ENCODE measurements at regions not wholly inside any gene's neighbourhood (a gene's known extent, or its start where the extent isn't known, plus 50 kb on each side); places are given as distances from the start of the nearest gene placed in this dataset.
"Not testable (repeated sequence)": the region's sequence is repeated elsewhere in the genome, so short reads cannot be mapped to it uniquely, and the experiment has no call there.

GRCh38 chr18:71238974-71239624, 950.3 kb downstream of the SOCS6 start:
- no peak for DNase-seq (ENCODE audit: low read depth)

DNA sequence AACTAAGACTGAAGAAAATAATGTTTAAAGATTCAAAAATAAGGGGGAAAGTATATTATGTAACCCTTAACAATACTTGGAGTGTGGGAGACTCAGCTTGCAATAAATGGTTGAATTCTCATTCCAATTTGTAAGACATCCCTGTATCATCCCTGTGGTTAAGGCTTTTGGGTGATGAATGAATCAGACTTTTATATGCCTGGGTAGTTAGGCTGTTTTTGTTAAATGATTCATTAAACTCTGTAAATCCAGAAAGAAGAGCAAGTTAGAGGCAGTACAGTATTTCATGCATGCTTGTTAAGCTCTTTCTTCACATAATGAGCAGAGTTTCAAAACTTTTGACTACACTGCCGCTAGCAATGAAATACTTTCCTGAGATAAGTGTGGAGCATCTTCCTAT, 948.8 kb downstream of the SOCS6 start:
- DNase-seq (ENCODE audit: low read depth): no peak

GRCh38 chr18:71233177-71233576, 944.3 kb downstream of the SOCS6 start:
- DNase-seq (ENCODE audit: low read depth): no peak

DNA sequence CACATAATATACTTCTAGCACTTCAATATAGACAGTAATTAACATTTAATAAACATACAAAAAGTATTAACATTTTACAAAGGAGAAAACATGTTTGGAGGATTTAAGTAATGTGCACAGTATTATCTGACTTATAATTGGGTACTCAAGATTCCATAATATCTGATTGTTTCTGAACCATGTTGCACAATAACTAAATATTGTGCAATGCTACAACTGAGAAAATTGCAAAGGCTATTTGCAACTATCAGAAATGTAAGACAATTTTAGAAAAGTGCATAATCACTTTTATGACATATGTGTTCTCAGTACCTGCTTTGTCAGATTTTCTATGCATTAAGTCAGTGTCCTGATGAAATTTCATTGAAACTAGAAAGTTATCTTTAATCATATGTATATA, 934.6 kb downstream of the SOCS6 start:
- no peak for DNase-seq (ENCODE audit: low read depth)

DNA sequence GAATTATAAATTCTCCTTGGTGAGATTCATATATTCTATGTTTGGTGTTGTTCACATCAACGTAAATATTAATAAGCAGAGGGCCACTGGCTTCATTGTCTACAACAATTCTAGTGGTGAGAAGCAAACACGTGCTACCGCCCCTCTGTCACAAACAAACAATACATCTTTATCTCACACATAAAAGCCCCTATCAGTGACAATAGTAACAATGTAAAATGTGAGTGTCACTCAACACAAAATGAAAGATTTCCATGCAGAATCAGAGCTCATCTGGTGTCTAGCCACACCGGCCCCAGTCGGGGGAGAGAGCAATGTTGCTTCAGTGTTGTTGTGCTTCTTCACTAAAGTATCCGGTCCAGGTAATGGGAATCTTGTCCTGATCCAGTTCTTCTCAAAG, 932.6 kb downstream of the SOCS6 start:
- DNase-seq (ENCODE audit: low read depth): no peak

DNA sequence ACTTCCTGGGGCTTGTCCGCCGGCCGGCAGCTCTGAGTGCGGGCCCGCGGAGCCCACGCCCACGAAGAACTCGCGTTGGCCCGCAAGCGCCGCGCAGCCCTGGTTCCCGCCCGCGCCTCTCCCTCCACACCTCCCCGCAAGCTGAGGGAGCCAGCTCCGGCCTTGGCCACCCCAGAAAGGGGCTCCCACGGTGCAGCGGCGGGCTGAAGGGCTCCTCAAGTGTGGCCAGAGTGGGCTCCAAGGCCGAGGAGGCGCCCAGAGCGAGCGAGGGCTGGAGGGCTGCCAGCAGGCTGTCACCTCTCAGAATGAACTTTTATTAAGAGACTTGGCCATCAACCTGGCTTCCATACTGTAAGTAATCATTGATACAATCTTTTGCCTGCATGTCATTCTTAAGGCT, 923.9 kb downstream of the SOCS6 start:
- not testable (repeated sequence) for DNase-seq (ENCODE audit: low read depth)

DNA sequence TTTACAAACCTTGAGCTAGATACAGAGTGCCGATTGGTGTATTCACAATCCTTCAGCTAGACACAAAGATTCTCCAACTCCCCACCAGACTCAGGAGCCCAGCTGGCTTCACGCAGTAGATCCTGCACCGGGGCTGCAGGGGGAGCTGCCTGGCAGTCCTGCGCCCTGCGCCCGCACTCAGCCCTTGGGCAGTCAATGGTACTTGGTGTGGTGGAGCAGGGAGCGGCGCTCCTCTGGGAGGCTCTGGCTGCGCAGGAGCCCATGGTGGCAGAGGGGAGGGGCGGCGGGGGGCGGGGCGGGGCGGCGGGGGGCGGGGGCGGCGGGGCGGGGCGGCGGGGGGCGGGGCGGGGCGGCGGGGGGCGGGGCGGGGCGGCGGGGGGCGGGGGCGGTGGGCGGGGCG, 923.4 kb downstream of the SOCS6 start:
- DNase-seq (ENCODE audit: low read depth): no peak

- DNase-seq (ENCODE audit: low read depth): no peak
Measured at GRCh38 chr18:71209944-71210343, 921.1 kb downstream of the SOCS6 start.

- DNase-seq (ENCODE audit: low read depth): no peak
Measured at GRCh38 chr18:71194438-71194837, 905.6 kb downstream of the SOCS6 start.

DNA sequence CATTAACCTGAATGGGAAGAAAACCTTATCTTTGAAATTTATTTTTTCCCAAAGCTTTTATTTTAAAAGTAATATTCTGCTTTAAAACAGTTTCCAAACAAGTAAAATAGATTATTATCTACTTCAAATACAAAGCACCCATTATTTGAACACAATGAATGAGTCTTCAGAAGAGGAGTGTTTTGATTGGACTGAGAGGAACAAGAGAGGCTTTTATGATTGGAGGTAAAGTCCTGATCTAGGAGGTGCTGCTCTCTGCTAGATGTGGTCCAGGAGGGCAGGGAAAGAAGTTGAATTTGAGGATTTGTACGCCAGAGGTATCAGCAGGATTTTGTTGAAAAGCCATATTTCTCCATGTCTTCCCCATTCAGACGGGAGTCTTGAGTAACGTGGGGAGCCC, 900.7 kb downstream of the SOCS6 start:
- DNase-seq (ENCODE audit: low read depth): no peak

DNA sequence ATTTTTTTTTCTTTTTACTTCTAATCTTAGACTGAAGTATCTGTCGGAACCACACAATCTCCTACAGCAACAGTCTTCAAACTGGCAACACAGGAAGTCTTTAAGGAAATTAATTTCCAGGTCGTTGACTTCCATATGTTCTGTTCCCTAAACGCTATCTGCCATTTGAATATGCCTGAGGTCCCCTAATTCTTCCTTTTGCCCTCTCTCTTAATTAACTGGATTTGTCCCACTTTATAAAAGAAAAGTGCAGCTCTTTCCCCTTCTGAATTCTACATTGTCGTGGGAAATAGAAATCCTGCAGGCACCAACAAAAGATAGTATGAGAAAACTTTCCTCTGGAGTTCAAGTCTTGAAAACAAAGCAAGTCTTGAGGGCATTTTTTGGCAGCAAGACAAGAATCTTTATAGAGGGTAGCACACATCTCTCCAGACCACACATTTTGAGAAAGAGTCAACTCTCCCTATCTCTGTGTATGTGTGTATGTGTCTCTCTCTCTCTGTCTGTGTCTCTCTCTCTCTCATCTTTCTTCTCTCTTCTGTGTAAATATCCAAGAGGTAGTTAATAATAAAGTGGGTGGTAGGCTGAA, 879.8 kb downstream of the SOCS6 start:
- DNase-seq (ENCODE audit: low read depth): no peak

- no peak for DNase-seq (ENCODE audit: low read depth)
Measured at GRCh38 chr18:71136487-71136886, 847.6 kb downstream of the SOCS6 start.

DNA sequence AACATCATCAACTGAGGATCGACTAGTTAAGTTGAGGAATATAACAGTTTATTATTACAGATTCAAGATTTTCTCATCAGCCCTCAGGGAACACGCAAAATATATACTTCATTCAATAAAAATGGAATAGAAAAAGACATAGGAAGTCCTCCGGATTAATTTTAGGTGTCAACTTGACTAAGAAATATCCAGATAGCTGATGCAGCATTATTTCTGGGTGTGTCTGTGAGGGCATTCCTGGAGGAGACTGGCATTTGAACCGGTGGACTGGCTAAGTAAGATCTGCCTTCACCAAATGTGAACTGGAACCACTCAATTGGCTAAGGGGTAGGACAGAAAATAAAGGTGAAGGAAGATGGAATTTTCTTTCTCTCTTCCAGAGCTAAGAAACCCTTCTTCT, 845.3 kb downstream of the SOCS6 start:
- no peak for DNase-seq (ENCODE audit: low read depth)

GRCh38 chr18:71131918-71132317, 843.1 kb downstream of the SOCS6 start:
- DNase-seq (ENCODE audit: low read depth): no peak

GRCh38 chr18:71130351-71130750, 841.5 kb downstream of the SOCS6 start:
- DNase-seq (ENCODE audit: low read depth): no peak

DNA sequence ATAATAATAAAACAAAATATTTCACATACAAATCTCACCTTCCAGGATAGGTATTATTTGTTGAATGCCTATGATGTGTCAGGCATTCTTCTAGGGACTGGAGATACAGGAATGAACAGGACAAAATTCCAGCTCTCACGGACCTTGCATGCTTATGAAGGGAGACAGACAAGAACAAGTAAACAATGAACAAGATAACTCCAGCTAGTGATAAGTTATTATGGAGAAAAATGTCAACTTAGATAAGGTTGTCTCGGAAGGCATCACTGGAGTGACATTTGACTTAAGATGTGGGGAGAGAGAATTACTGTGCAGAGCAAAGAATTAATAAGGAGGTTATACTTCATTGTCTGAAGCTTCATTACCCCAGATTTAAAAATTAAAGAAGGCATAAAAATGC, 836.7 kb downstream of the SOCS6 start:
- DNase-seq (ENCODE audit: low read depth): no peak

DNA sequence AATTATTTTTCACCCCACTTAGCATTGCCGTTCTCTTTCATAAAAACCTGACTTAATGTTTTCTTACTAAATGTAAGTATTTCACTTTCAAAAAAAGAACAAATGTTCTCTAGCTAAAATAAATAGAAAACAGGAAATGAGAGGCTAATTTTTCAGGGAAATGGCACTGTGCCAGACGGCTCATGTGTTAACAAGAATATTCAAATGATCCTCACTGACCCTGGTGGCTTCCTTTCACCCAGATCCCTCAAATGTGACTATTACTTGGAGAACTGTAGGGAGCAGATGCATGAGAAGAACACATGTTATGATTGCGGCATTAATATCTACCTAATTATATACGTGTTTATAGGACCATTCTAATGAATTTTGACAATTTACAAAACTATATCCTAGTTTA, 827.7 kb downstream of the SOCS6 start:
- DNase-seq (ENCODE audit: low read depth): no peak

- no peak for DNase-seq (ENCODE audit: low read depth)
Measured at GRCh38 chr18:71115261-71115660, 826.4 kb downstream of the SOCS6 start.

DNA sequence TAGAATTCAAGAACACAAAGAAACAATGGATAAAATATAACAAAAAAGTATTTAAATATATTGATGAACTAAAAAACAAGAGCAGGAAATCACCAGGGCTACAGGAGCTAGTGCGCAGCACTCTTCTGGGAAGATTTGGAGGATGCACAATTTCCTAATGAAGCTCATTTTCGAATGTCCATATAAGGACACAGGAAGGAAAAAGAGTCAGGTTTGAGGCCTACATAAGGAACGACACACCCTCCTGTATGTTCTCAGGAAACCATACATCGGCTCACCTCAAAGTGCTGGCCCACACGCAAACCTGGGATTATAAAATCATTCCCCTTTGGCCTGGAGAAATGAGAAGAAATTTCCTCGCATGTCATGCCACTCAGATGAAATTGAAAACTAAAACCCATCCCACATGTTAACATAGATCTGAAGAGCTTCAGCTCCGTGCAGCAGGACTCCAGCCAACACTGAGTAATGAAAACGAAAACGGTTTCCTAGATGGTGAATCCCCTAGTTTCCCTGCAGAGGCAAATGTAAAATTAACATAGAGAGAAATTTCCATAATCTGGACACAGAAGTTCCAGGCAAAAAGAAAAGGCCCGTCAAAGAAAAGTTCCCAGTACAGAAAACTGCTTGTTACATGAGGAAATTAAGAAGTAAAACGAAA, 825.8 kb downstream of the SOCS6 start:
- no peak for DNase-seq (ENCODE audit: low read depth)

- DNase-seq (ENCODE audit: low read depth): no peak
Measured at GRCh38 chr18:71107244-71107643, 818.4 kb downstream of the SOCS6 start.

- DNase-seq (ENCODE audit: low read depth): no peak
Measured at GRCh38 chr18:71106701-71107100, 817.9 kb downstream of the SOCS6 start.

DNA sequence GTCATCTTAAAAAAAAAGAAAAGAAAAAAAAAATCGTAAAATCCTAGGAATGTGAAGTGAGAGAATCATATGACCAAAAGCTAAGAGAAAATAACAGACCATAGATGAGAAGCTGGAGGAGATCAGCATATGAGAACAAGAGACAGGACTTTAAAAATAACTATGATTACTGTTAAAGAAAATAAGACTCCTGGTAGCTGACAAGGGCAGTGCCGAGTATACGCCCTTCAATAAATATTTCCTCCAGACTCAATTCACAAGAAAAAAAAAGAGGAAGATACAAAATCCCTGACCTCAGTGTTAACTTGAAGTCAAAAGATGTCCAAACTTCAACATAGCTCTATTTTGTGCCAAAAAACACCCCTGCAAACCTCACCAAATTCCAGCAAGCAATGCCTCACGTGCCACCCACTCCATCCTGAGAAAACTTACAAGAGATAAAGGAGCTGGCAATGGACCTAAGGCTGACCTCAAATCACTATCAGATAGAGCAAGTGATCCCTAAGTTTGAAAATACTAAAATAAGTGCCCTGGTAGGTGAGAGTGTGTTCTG, 817.2 kb downstream of the SOCS6 start:
- no peak for DNase-seq (ENCODE audit: low read depth)

DNA sequence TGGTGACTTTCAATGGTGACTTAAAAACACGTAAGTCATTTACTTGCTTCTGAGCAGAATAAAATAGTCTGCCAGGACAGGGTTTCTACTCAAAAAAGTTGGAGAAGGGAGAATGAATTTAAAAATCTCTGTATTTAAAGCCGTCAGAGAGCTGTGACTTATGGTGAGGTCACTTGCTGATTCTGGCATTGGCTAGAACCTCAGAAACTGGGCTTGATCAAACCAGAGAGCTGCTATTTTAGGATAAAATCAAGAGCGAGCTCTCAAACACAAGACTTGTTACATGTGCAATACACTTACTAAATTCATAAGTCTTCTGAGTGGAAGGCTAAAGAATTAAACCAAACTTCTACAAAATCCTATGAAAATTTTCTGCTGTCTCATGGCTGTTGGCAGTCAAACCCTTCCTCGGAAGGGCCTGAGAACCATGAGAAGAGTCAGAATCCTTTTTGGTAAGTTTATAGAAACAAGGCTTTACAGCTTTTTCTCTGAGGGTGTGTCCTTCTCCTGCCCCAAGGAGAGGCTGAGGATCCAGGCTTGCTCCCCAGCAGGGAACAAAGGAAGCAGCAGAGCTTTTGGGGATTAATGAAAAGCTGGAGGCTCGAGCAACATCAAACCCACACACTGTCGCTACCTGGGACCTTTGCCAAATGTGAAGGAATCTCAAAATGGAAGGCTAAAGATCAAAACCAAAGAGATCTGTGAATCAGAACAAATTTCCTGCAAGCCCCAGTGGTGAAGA, 816.4 kb downstream of the SOCS6 start:
- no peak for DNase-seq (ENCODE audit: low read depth)
